ENCODE measurements at regions not wholly inside any gene's neighbourhood (a gene's known extent, or its start where the extent isn't known, plus 50 kb on each side); places are given as distances from the start of the nearest gene placed in this dataset.

DNA sequence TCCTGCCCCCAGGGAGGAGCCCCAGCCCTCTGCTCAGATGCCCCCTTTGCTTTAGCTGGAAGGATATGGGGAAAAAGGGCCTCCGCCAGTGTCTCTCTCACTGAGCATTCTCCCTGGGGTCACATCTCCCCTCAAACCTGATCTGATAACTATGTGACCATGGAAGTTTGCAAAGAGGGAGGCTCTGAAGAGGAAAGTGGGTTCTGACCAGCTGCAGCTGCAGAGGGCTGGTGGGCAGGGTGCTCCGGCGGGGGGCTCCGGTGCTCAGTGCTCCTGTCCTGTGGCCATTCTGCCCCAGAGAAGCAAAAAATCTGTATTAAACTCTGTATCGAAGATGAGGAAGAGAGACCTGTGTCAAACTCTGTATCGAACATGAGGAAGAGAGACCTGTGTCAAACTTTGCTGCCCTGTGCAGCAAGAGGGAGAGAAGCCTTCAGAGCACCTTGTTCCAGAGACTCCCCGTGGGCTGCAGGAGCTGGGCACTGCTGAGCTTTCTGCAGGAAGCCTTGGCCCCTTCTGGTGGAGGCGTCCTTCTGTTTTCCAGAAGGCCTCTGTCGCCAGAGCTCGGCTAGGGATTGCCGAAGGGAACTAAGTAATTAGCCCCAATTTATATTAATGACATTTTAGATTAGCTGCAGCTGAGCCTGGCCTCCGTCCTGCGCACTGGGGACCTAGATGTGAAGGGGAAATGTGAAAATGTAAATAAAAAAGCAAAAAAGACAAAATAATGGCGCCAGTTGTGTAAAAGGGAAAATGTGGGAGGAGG lies 186.2 kb upstream of the C1orf174 start:
- Histone ChIP-seq H3K27ac (ENCODE audit: low read length) (no peak overlapping the region), H3K4me1 (ENCODE audit: control insufficient read depth in 1 of 2, insufficient read depth in 2 of 2, low read length in 2 of 2) (peaks cover 0 to 3% of the 10 kb centered on the region in 2 donors), H3K36me3 (ENCODE audit: control insufficient read depth in 1 of 2, insufficient read depth in 2 of 2, low read length in 2 of 2) (no peaks in the 10 kb centered on the region)

GRCh38 chr1:4086921-4087320 lies 186.8 kb upstream of the C1orf174 start:
- Histone ChIP-seq H3K27me3 (ENCODE audit: low read depth, low read length) (no peaks in the 10 kb centered on the region), H3K4me3 (ENCODE audit: low read depth in 1 of 2, low read length in 2 of 2) (no peak overlapping the region), H3K27ac (ENCODE audit: low read length) (no peak overlapping the region), H3K36me3 (ENCODE audit: control insufficient read depth in 1 of 2, insufficient read depth in 2 of 2, low read length in 2 of 2) (peaks cover 0 to 4% of the 10 kb centered on the region in 2 donors), H3K4me1 (ENCODE audit: control insufficient read depth in 1 of 2, insufficient read depth in 2 of 2, low read length in 2 of 2) (peaks cover 0 to 3% of the 10 kb centered on the region in 2 donors), H3K9me3 (ENCODE audit: control insufficient read depth in 1 of 2, low read length in 2 of 2) (peaks cover 4 to 11% of the 10 kb centered on the region in 2 donors)

More for the DNA sequence above, 186.2 kb upstream of the C1orf174 start:
- peaks cover under 1 to 6% of the 10 kb centered on the region in 2 donors for H3K9me3 ChIP-seq (ENCODE audit: control insufficient read depth in 1 of 2, low read length in 2 of 2)
- no peaks in the 10 kb centered on the region for H3K27me3 ChIP-seq (ENCODE audit: low read depth, low read length)
- H3K4me3 ChIP-seq (ENCODE audit: low read depth in 1 of 2, low read length in 2 of 2), result no peak overlapping the region

GRCh38 chr1:4087530-4088420 lies 187.7 kb upstream of the C1orf174 start:
- Histone ChIP-seq H3K36me3 (ENCODE audit: control insufficient read depth in 1 of 2, insufficient read depth in 2 of 2, low read length in 2 of 2) (peaks cover 0 to 5% of the 10 kb centered on the region in 2 donors), H3K9me3 (ENCODE audit: control insufficient read depth in 1 of 2, low read length in 2 of 2) (peaks cover 4 to 15% of the 10 kb centered on the region in 2 donors), H3K4me3 (ENCODE audit: low read depth in 1 of 2, low read length in 2 of 2) (no peak overlapping the region), H3K4me1 (ENCODE audit: control insufficient read depth in 1 of 2, insufficient read depth in 2 of 2, low read length in 2 of 2) (peaks cover 0 to 2% of the 10 kb centered on the region in 2 donors), H3K27me3 (ENCODE audit: low read depth, low read length) (no peaks in the 10 kb centered on the region), H3K27ac (ENCODE audit: low read length) (no peak overlapping the region)

- H3K4me3 ChIP-seq (ENCODE audit: low read depth in 1 of 2, low read length in 2 of 2), result no peak overlapping the region
- peaks cover 4 to 15% of the 10 kb centered on the region in 2 donors for H3K9me3 ChIP-seq (ENCODE audit: control insufficient read depth in 1 of 2, low read length in 2 of 2)
- peaks cover 0 to 5% of the 10 kb centered on the region in 2 donors for H3K36me3 ChIP-seq (ENCODE audit: control insufficient read depth in 1 of 2, insufficient read depth in 2 of 2, low read length in 2 of 2)
- H3K27me3 ChIP-seq (ENCODE audit: low read depth, low read length), result no peaks in the 10 kb centered on the region
- H3K27ac ChIP-seq (ENCODE audit: low read length), result no peak overlapping the region
- H3K4me1 ChIP-seq (ENCODE audit: control insufficient read depth in 1 of 2, insufficient read depth in 2 of 2, low read length in 2 of 2), result no peaks in the 10 kb centered on the region
Observed at GRCh38 chr1:4088676-4089075, 188.6 kb upstream of the C1orf174 start.

GRCh38 chr1:4089421-4090175 lies 189.5 kb upstream of the C1orf174 start:
- no peaks in the 10 kb centered on the region for H3K27me3 ChIP-seq (ENCODE audit: low read depth, low read length)
- H3K36me3 ChIP-seq (ENCODE audit: control insufficient read depth in 1 of 2, insufficient read depth in 2 of 2, low read length in 2 of 2), result peaks cover 0 to 5% of the 10 kb centered on the region in 2 donors
- H3K9me3 ChIP-seq (ENCODE audit: control insufficient read depth in 1 of 2, low read length in 2 of 2), result peaks cover 4 to 20% of the 10 kb centered on the region in 2 donors
- no peak overlapping the region for H3K27ac ChIP-seq (ENCODE audit: low read length)
- H3K4me1 ChIP-seq (ENCODE audit: control insufficient read depth in 1 of 2, insufficient read depth in 2 of 2, low read length in 2 of 2), result no peaks in the 10 kb centered on the region
- H3K4me3 ChIP-seq (ENCODE audit: low read depth in 1 of 2, low read length in 2 of 2), result no peak overlapping the region

DNA sequence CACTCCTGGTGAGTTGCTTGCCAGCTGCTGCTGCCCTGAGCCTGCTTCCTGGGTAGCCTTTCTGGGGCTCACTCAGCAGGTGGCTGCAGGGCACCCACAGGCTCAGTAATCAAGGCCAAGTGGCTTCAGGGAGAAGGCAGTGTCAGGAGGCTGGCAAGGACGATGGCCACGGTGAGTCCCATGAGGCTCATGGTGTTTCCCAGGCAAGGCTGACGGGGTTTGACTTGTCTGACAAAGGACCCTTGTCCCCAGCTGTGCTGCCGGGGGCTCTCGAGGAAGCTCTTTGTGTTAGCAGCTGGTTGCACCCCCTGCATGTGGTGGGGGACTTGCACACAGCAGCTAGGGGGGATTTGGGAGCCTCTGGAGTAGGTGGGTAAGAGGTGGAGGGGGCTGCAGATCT lies 190.5 kb upstream of the C1orf174 start:
- Histone ChIP-seq H3K27ac (ENCODE audit: low read length) (no peak overlapping the region), H3K27me3 (ENCODE audit: low read depth, low read length) (no peaks in the 10 kb centered on the region), H3K36me3 (ENCODE audit: control insufficient read depth in 1 of 2, insufficient read depth in 2 of 2, low read length in 2 of 2) (peaks cover 0 to 5% of the 10 kb centered on the region in 2 donors), H3K4me3 (ENCODE audit: low read depth in 1 of 2, low read length in 2 of 2) (no peak overlapping the region), H3K9me3 (ENCODE audit: control insufficient read depth in 1 of 2, low read length in 2 of 2) (peaks cover 4 to 26% of the 10 kb centered on the region in 2 donors), H3K4me1 (ENCODE audit: control insufficient read depth in 1 of 2, insufficient read depth in 2 of 2, low read length in 2 of 2) (no peaks in the 10 kb centered on the region)

DNA sequence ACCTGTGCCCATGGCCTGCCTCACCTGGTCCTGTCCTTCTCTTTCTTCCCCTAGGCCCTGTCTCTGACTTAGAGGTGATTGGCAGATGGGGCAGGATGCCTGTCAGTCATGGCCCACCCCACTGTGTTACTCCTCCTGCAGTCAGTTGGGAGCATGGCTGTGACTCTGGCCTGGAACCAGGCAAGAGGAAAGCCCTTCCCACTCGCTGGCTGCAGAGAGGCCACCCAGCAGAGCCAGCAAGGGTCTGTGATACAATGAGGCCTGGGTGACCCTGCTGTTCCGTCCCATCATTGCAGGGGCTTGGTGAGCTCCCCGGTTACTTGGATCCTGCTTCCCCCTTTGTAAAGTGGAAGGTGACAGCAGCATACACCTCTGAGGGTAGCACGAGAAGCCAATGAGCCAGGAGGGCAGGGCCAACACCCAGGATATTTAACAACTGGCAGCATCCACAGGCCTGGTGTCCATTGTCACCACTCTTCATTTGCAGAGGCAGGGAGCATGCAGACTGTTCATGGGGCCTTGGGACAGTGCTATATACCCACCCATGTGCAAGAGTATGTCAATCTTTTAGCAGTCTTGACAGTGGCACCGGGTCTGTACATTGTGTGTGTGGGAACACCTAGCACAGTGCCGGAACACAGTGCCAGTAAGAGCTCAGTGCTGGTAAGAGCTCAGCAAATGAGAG lies 191.0 kb upstream of the C1orf174 start:
- H3K27me3 ChIP-seq (ENCODE audit: low read depth, low read length), result no peaks in the 10 kb centered on the region

GRCh38 chr1:4091996-4092395 lies 191.9 kb upstream of the C1orf174 start:
- Histone ChIP-seq H3K36me3 (ENCODE audit: control insufficient read depth in 1 of 2, insufficient read depth in 2 of 2, low read length in 2 of 2) (peaks cover 0 to 5% of the 10 kb centered on the region in 2 donors), H3K27me3 (ENCODE audit: low read depth, low read length) (no peaks in the 10 kb centered on the region), H3K4me1 (ENCODE audit: control insufficient read depth in 1 of 2, insufficient read depth in 2 of 2, low read length in 2 of 2) (no peaks in the 10 kb centered on the region), H3K27ac (ENCODE audit: low read length) (no peak overlapping the region), H3K9me3 (ENCODE audit: control insufficient read depth in 1 of 2, low read length in 2 of 2) (peaks cover 7 to 31% of the 10 kb centered on the region in 2 donors), H3K4me3 (ENCODE audit: low read depth in 1 of 2, low read length in 2 of 2) (no peak overlapping the region)

More for the DNA sequence above, 191.0 kb upstream of the C1orf174 start:
- Histone ChIP-seq H3K4me3 (ENCODE audit: low read depth in 1 of 2, low read length in 2 of 2) (no peak overlapping the region), H3K9me3 (ENCODE audit: control insufficient read depth in 1 of 2, low read length in 2 of 2) (peaks cover 4 to 31% of the 10 kb centered on the region in 2 donors), H3K36me3 (ENCODE audit: control insufficient read depth in 1 of 2, insufficient read depth in 2 of 2, low read length in 2 of 2) (peaks cover 0 to 5% of the 10 kb centered on the region in 2 donors), H3K4me1 (ENCODE audit: control insufficient read depth in 1 of 2, insufficient read depth in 2 of 2, low read length in 2 of 2) (no peaks in the 10 kb centered on the region), H3K27ac (ENCODE audit: low read length) (no peak overlapping the region)

GRCh38 chr1:4093856-4094565 lies 193.9 kb upstream of the C1orf174 start:
- no peak overlapping the region for H3K4me3 ChIP-seq (ENCODE audit: low read depth in 1 of 2, low read length in 2 of 2)
- H3K9me3 ChIP-seq (ENCODE audit: control insufficient read depth in 1 of 2, low read length in 2 of 2), result peaks cover 7 to 38% of the 10 kb centered on the region in 2 donors
- H3K36me3 ChIP-seq (ENCODE audit: control insufficient read depth in 1 of 2, insufficient read depth in 2 of 2, low read length in 2 of 2), result peaks cover 0 to 5% of the 10 kb centered on the region in 2 donors
- H3K27ac ChIP-seq (ENCODE audit: low read length), result no peak overlapping the region
- H3K4me1 ChIP-seq (ENCODE audit: control insufficient read depth in 1 of 2, insufficient read depth in 2 of 2, low read length in 2 of 2), result no peaks in the 10 kb centered on the region
- no peaks in the 10 kb centered on the region for H3K27me3 ChIP-seq (ENCODE audit: low read depth, low read length)

- peaks cover 0 to 5% of the 10 kb centered on the region in 2 donors for H3K36me3 ChIP-seq (ENCODE audit: control insufficient read depth in 1 of 2, insufficient read depth in 2 of 2, low read length in 2 of 2)
- peak overlapping the region in 1 of 2 donors; percentile 29 for H3K4me3 ChIP-seq (ENCODE audit: low read depth in 1 of 2, low read length in 2 of 2)
- H3K9me3 ChIP-seq (ENCODE audit: control insufficient read depth in 1 of 2, low read length in 2 of 2), result peaks cover 7 to 38% of the 10 kb centered on the region in 2 donors
- H3K27ac ChIP-seq (ENCODE audit: low read length), result no peak overlapping the region
- no peaks in the 10 kb centered on the region for H3K4me1 ChIP-seq (ENCODE audit: control insufficient read depth in 1 of 2, insufficient read depth in 2 of 2, low read length in 2 of 2)
- no peaks in the 10 kb centered on the region for H3K27me3 ChIP-seq (ENCODE audit: low read depth, low read length)
Observed at GRCh38 chr1:4095433-4095971, 195.4 kb upstream of the C1orf174 start.

Data from muscle layer of duodenum (tissue), 2 donors.